Mesothelial cell of epicardium (in vitro differentiated cells): ENCODE measurements at regions not wholly inside any gene's neighbourhood (a gene's known extent, or its start where the extent isn't known, plus 50 kb on each side); places are given as distances from the start of the nearest gene placed in this dataset.

ENCODE experiments used
- DNase-seq, 2 experiments: peaks; one replicate each; pipeline ENCODE4 v3.0.0; 2021; ENCODE audit warnings: low spot score in 2 of 2; ENCODE audit not compliant: unreplicated experiment in 2 of 2
- H3K27ac Mint-ChIP-seq: 2 replicates; pipeline ENCODE4 v1.8.0; 2021; ENCODE audit warnings: mixed read lengths
- H3K27me3 Mint-ChIP-seq: 2 replicates; pipeline ENCODE4 v1.8.0; 2021; ENCODE audit warnings: low read depth, mixed read lengths
- H3K36me3 Mint-ChIP-seq: 2 replicates; pipeline ENCODE4 v1.8.0; 2021; ENCODE audit warnings: mixed read lengths
- H3K4me1 Mint-ChIP-seq: 2 replicates; pipeline ENCODE4 v1.8.0; 2021; ENCODE audit warnings: mixed read lengths
- H3K4me3 Mint-ChIP-seq: 2 replicates; pipeline ENCODE4 v1.8.0; 2021; ENCODE audit warnings: mild to moderate bottlenecking, moderate library complexity, mixed read lengths
- H3K9me3 Mint-ChIP-seq: 2 replicates; pipeline ENCODE4 v1.8.0; 2021; ENCODE audit warnings: mixed read lengths
- TF ChIP-seq, protein P1 (sequence below): fragments of 200-600 bp; sonication (generic); IDR thresholded peaks from one replicate; pipeline ENCODE4 v1.5.0; 2021; ENCODE audit warnings: antibody characterized with exemption; ENCODE audit not compliant: unreplicated experiment

DNA sequence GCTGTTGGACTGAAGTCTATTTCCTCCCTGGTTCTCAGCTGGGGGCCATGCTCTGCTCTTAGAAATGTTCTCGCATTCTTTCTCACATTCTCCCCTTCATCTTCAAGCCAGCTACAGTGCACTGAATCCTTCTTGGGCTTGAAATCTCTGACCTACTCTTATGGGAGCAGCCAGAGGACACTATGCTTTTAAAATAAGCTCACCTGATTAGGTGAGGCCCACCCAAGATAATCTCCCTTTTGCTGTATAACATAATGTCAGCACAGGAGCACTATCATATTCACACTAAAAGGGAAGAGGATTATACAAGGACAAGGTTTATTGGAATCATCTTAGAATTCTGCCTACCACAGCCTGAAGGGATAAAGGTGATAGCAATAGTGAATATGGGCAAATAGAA lies 146.3 kb downstream of the ZNF674 start:
- Mint-ChIP-seq H3K27me3 (no peaks in the 10 kb centered on the region), H3K4me1 (no peaks in the 10 kb centered on the region), H3K4me3 (no peak overlapping the region), H3K9me3 (peaks cover 43% of the 10 kb centered on the region), H3K27ac (no peak overlapping the region), H3K36me3 (no peaks in the 10 kb centered on the region)
- TF ChIP-seq, protein P1, sequence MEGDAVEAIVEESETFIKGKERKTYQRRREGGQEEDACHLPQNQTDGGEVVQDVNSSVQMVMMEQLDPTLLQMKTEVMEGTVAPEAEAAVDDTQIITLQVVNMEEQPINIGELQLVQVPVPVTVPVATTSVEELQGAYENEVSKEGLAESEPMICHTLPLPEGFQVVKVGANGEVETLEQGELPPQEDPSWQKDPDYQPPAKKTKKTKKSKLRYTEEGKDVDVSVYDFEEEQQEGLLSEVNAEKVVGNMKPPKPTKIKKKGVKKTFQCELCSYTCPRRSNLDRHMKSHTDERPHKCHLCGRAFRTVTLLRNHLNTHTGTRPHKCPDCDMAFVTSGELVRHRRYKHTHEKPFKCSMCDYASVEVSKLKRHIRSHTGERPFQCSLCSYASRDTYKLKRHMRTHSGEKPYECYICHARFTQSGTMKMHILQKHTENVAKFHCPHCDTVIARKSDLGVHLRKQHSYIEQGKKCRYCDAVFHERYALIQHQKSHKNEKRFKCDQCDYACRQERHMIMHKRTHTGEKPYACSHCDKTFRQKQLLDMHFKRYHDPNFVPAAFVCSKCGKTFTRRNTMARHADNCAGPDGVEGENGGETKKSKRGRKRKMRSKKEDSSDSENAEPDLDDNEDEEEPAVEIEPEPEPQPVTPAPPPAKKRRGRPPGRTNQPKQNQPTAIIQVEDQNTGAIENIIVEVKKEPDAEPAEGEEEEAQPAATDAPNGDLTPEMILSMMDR, result no peak
- DNase-seq, result no peak

DNA sequence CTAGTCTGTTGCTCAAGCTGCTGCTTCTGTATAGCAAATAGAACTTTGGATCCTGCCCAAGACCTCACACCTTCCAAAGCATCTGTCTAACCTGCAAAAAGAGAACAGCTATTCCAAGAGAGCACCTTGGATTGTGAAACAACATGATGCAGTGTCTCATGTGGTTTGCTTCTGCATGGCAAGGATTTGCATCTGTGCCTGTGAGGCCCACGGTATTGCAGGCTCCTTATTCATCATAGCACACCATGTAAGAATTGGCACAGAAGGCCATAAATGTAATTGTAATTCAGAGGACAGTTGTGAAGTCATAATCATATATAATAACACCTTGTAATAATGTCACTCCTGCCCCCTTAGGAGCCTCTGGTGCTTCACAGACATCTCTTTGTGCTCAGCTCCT lies 147.1 kb downstream of the ZNF674 start:
- no peaks in the 10 kb centered on the region for H3K36me3 Mint-ChIP-seq
- H3K4me1 Mint-ChIP-seq, result no peaks in the 10 kb centered on the region
- peaks cover 42% of the 10 kb centered on the region for H3K9me3 Mint-ChIP-seq
- TF ChIP-seq, protein P1, result no peak
- no peak overlapping the region for H3K27ac Mint-ChIP-seq
- H3K27me3 Mint-ChIP-seq, result no peaks in the 10 kb centered on the region
- DNase-seq, result no peak
- H3K4me3 Mint-ChIP-seq, result no peak overlapping the region

DNA sequence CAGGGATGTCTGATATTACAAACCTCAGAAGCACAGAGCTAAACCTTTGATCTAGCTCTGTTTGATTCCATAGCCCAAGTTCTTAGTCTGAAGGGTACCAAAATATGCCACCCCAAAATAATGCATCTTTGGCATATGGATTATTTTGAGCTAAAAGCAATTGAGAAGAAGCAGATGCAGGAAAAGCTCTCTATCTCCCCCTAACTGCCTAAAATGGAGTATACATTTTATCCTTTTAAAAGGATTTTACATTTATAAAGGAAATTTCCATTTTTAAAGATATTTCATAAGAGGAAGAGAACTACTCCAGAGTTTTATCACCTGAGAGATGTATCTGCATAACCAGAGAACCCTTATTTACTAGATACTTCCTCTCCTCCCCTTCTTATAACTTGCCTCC lies 158.7 kb downstream of the ZNF674 start:
- Mint-ChIP-seq H3K4me3 (no peak overlapping the region), H3K9me3 (peaks cover 54% of the 10 kb centered on the region), H3K4me1 (no peaks in the 10 kb centered on the region), H3K27ac (no peak overlapping the region), H3K27me3 (no peaks in the 10 kb centered on the region), H3K36me3 (no peaks in the 10 kb centered on the region)
- TF ChIP-seq, protein P1, result no peak
- DNase-seq, result no peak

DNA sequence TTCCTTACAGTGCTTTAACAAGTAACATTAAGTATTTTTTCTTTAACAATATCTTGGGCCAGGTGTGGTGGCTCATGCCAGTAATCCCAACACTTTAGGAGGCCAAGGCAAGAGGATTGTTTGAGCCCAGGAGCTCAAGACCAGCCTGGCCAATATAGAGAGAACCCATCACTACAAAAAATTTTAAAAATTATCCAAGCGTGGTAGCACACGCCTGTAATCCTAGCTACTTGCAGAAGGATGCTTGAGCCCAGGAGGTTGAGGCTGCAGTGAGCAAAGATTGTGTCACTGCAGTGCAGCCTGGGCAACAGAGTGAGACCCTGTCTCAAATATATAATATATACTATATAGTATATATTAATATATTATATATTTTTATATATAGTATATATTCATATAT lies 162.2 kb downstream of the ZNF674 start:
- no peak overlapping the region for H3K4me3 Mint-ChIP-seq
- peaks cover 40% of the 10 kb centered on the region for H3K9me3 Mint-ChIP-seq
- H3K36me3 Mint-ChIP-seq, result no peaks in the 10 kb centered on the region
- H3K27me3 Mint-ChIP-seq, result no peaks in the 10 kb centered on the region
- H3K4me1 Mint-ChIP-seq, result no peaks in the 10 kb centered on the region
- no peak for DNase-seq
- TF ChIP-seq, protein P1, result no peak
- no peak overlapping the region for H3K27ac Mint-ChIP-seq

DNA sequence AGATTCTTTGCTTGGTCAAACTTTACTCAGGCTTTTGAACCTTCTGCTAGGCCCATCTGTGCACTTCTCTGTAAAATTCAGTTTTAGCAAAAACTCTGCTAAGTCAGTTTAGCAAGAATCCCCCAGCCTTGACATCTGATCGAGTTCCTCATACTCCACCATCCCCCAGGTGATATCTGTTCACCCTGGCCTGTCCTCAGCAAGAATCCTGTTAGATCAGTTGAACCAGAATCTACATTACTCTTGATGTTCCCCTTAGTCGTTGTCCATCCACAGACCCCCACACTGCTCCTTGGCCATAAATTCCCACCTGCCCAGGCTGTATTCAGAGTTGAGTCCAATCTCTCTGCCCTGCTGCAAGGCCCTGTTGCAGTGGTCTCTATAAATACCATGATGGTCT lies 162.6 kb downstream of the ZNF674 start:
- TF ChIP-seq, protein P1, result no peak
- no peaks in the 10 kb centered on the region for H3K27me3 Mint-ChIP-seq
- no peak for DNase-seq
- no peak overlapping the region for H3K27ac Mint-ChIP-seq
- peaks cover 36% of the 10 kb centered on the region for H3K9me3 Mint-ChIP-seq
- no peak overlapping the region for H3K4me3 Mint-ChIP-seq
- no peaks in the 10 kb centered on the region for H3K4me1 Mint-ChIP-seq
- no peaks in the 10 kb centered on the region for H3K36me3 Mint-ChIP-seq

DNA sequence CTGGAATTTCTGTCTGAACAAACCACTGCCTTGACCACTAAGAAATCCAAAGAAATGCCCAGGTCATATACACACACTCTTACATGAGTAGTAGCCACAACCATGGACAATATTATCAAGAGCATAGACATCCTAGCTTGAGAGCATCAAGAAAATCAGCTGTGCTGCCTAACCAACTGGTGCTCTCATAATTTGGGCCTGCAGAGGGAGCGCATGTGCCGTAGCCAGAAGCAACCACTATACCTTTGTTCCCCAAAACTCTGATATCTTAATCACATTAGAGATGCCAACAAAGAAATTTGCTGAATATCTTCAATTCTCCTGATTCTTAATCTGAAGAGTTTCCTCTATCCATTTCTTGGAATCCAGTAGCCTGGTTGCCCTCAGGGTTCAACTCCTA lies 163.6 kb downstream of the ZNF674 start:
- Mint-ChIP-seq H3K9me3 (peaks cover 29% of the 10 kb centered on the region), H3K36me3 (no peaks in the 10 kb centered on the region), H3K27ac (no peak overlapping the region), H3K4me3 (no peak overlapping the region), H3K27me3 (no peaks in the 10 kb centered on the region), H3K4me1 (no peaks in the 10 kb centered on the region)
- DNase-seq, result no peak
- TF ChIP-seq, protein P1, result no peak
